ENCODE measurements at regions not wholly inside any gene's neighbourhood (a gene's known extent, or its start where the extent isn't known, plus 50 kb on each side); places are given as distances from the start of the nearest gene placed in this dataset.

DNA sequence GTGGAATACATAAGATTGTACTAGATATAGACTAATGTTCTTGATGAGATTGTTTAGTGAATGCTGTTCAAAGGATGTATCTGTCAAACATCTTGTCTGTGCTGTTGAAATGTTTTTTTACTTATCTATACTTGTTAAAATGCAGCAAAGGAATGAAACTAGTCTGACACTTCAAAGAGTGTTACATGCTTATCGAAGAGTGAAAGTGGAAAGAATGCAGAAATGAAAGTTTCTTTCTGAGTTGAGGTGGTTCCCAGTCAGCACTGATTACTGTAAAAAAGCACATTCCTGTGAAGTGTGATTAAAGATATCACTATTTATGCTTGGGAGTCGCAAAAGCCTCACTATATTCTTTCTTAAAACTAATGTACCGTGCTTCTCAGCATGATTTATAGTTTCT, 1225.2 kb downstream of the NCAM2 start:
- H3K27ac Mint-ChIP-seq, result no peak overlapping the region
- POLR2A ChIA-PET, result no interaction called here

DNA sequence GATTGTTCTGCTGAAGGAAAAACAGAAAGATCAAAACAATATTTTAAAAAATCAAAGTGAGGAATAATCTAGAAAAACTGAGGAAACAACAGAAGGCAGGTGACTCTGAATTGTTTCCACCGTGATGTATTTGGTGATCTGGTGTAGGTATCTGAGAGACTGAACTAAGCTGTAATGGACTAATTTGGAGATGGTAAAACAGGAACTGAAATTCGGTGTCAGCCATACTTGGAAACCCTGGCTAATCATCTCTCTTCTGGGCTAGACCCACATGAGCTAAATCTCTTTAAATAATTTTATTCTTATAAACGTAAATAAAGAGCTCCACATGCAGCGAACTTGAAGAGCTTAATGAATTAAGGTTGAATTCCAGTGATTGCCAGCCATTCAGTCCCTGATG, 1226.1 kb downstream of the NCAM2 start:
- H3K27me3 Mint-ChIP-seq, result no peaks in the 10 kb centered on the region
- Histone ChIP-seq H3K36me3 (ENCODE audit: insufficient read depth, low read length) (no peaks in the 10 kb centered on the region), H3K9me3 (ENCODE audit: control insufficient read depth in 1 of 2, insufficient read depth in 1 of 2, low read length in 2 of 2) (no peaks in the 10 kb centered on the region), H3K27me3 (ENCODE audit: control insufficient read depth in 1 of 2, insufficient read depth in 2 of 2, low read length in 2 of 2) (no peaks in the 10 kb centered on the region), H3K4me1 (ENCODE audit: insufficient read depth, low read length) (no peaks in the 10 kb centered on the region), H3K4me3 (ENCODE audit: low read length) (no peak overlapping the region), H3K27ac (ENCODE audit: low read depth in 1 of 2, low read length in 2 of 2) (no peak overlapping the region)
- H3K9me3 Mint-ChIP-seq, result no peaks in the 10 kb centered on the region
- no peak overlapping the region for H3K27ac Mint-ChIP-seq
- TF ChIP-seq, protein P1, sequence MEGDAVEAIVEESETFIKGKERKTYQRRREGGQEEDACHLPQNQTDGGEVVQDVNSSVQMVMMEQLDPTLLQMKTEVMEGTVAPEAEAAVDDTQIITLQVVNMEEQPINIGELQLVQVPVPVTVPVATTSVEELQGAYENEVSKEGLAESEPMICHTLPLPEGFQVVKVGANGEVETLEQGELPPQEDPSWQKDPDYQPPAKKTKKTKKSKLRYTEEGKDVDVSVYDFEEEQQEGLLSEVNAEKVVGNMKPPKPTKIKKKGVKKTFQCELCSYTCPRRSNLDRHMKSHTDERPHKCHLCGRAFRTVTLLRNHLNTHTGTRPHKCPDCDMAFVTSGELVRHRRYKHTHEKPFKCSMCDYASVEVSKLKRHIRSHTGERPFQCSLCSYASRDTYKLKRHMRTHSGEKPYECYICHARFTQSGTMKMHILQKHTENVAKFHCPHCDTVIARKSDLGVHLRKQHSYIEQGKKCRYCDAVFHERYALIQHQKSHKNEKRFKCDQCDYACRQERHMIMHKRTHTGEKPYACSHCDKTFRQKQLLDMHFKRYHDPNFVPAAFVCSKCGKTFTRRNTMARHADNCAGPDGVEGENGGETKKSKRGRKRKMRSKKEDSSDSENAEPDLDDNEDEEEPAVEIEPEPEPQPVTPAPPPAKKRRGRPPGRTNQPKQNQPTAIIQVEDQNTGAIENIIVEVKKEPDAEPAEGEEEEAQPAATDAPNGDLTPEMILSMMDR (IDR thresholded peaks at IDR 0.05), result no peak
- no peaks in the 10 kb centered on the region for H3K36me3 Mint-ChIP-seq (ENCODE audit: low read depth)
- DNase-seq, result no peak
- intact Hi-C loops (cut with DNase I, micrococcal nuclease), result no loop called here
- H3K4me1 Mint-ChIP-seq (ENCODE audit: low read depth), result no peaks in the 10 kb centered on the region
- CTCF ChIA-PET, result no interaction called here
- no peak for ATAC-seq (ENCODE audit: poor library complexity)
- POLR2A ChIA-PET, result no interaction called here
- H3K4me3 Mint-ChIP-seq, result no peak overlapping the region

More for the DNA sequence above, 1225.2 kb downstream of the NCAM2 start:
- Mint-ChIP-seq H3K36me3 (ENCODE audit: low read depth) (no peaks in the 10 kb centered on the region), H3K4me3 (no peak overlapping the region), H3K27me3 (no peaks in the 10 kb centered on the region), H3K4me1 (ENCODE audit: low read depth) (no peaks in the 10 kb centered on the region), H3K9me3 (no peaks in the 10 kb centered on the region)
- H3K4me3 ChIP-seq (ENCODE audit: low read length), result no peak overlapping the region
- no peak overlapping the region for H3K27ac ChIP-seq (ENCODE audit: low read depth in 1 of 2, low read length in 2 of 2)
- H3K36me3 ChIP-seq (ENCODE audit: insufficient read depth, low read length), result no peaks in the 10 kb centered on the region
- no peaks in the 10 kb centered on the region for H3K9me3 ChIP-seq (ENCODE audit: control insufficient read depth in 1 of 2, insufficient read depth in 1 of 2, low read length in 2 of 2)
- H3K4me1 ChIP-seq (ENCODE audit: insufficient read depth, low read length), result no peaks in the 10 kb centered on the region
- ATAC-seq (ENCODE audit: poor library complexity) (no peak), DNase-seq (no peak)
- intact Hi-C loops (cut with DNase I, micrococcal nuclease), result no loop called here
- CTCF ChIA-PET, result no interaction called here
- TF ChIP-seq, protein P1 (IDR thresholded peaks at IDR 0.05), result no peak
- no peaks in the 10 kb centered on the region for H3K27me3 ChIP-seq (ENCODE audit: control insufficient read depth in 1 of 2, insufficient read depth in 2 of 2, low read length in 2 of 2)

- no peaks in the 10 kb centered on the region for H3K4me1 ChIP-seq (ENCODE audit: insufficient read depth, low read length)
- Mint-ChIP-seq H3K4me3 (no peak overlapping the region), H3K9me3 (no peaks in the 10 kb centered on the region), H3K4me1 (ENCODE audit: low read depth) (no peaks in the 10 kb centered on the region), H3K36me3 (ENCODE audit: low read depth) (no peaks in the 10 kb centered on the region), H3K27me3 (no peaks in the 10 kb centered on the region), H3K27ac (no peak overlapping the region)
- H3K27ac ChIP-seq (ENCODE audit: low read depth in 1 of 2, low read length in 2 of 2), result no peak overlapping the region
- intact Hi-C loops (cut with DNase I, micrococcal nuclease), result no loop called here
- no peaks in the 10 kb centered on the region for H3K9me3 ChIP-seq (ENCODE audit: control insufficient read depth in 1 of 2, insufficient read depth in 1 of 2, low read length in 2 of 2)
- H3K27me3 ChIP-seq (ENCODE audit: control insufficient read depth in 1 of 2, insufficient read depth in 2 of 2, low read length in 2 of 2), result no peaks in the 10 kb centered on the region
- no peak overlapping the region for H3K4me3 ChIP-seq (ENCODE audit: low read length)
- H3K36me3 ChIP-seq (ENCODE audit: insufficient read depth, low read length), result no peaks in the 10 kb centered on the region
- DNase-seq, result no peak
- no peak for ATAC-seq (ENCODE audit: poor library complexity)
- TF ChIP-seq, protein P1 (IDR thresholded peaks at IDR 0.05), result no peak
- POLR2A ChIA-PET, result no interaction called here
- CTCF ChIA-PET, result no interaction called here
Measured at GRCh38 chr21:22225299-22225698, 1227.1 kb downstream of the NCAM2 start.

Measured in CD4-positive, alpha-beta T cell (primary cell).